H1 (cell line): ENCODE measurements at regions not wholly inside any gene's neighbourhood (a gene's known extent, or its start where the extent isn't known, plus 50 kb on each side); places are given as distances from the start of the nearest gene placed in this dataset.

ENCODE experiments used
- CTCF ChIA-PET: fragments of 300-600 bp; sonication (Branson Sonifier 250); formaldehyde crosslinking; loops from one replicate; lab custom pipeline; 2021; ENCODE audit not compliant: partially characterized antibody; lab: Charles Lee
- POLR2A ChIA-PET: fragments of 300-600 bp; sonication (Branson Sonifier 250); formaldehyde crosslinking; loops from one replicate; lab custom pipeline; 2021; ENCODE audit warnings: inconsistent platforms; ENCODE audit not compliant: partially characterized antibody; lab: Charles Lee
- DNase-seq, 2 experiments: peaks; one replicate each; pipeline versions ENCODE4 v3.0.0 to v3.0.0-alpha.2; 2010 to 2022; ENCODE audit warnings: low spot score in 2 of 2, low read depth in 1 of 2, mixed read lengths in 1 of 2
- FAIRE-seq: peaks from 2 replicates; lab custom pipeline; 2011; peaks lifted over from hg19 to GRCh38; lab: Jason Lieb, UNC
- H2AFZ ChIP-seq: 2 replicates; pipeline ENCODE4 v1.8.1; 2012; ENCODE audit warnings: low read length, inconsistent platforms
- H2AK5ac ChIP-seq: 2 replicates; pipeline ENCODE4 v1.6.1; 2013; ENCODE audit warnings: low read depth, low read length
- H2BK120ac ChIP-seq: replicated peaks from 2 replicates; pipeline ENCODE3; 2013; ENCODE audit warnings: low read depth, low read length, inconsistent platforms
- H2BK12ac ChIP-seq: 2 replicates; pipeline ENCODE4 v1.6.1; 2013; ENCODE audit warnings: low read depth, low read length
- H2BK15ac ChIP-seq: 2 replicates; pipeline ENCODE4 v1.6.1; 2013; ENCODE audit warnings: low read length
- H2BK20ac ChIP-seq: 2 replicates; pipeline ENCODE4 v1.6.1; 2013; ENCODE audit warnings: low read length
- H2BK5ac ChIP-seq: 2 replicates; pipeline ENCODE4 v1.6.1; 2013; ENCODE audit warnings: low read depth, low read length
- H3K14ac ChIP-seq: 2 replicates; pipeline ENCODE4 v1.6.1; 2013; ENCODE audit warnings: inconsistent platforms; ENCODE audit not compliant: insufficient read length
- H3K18ac ChIP-seq: 2 replicates; pipeline ENCODE4 v1.6.1; 2013; ENCODE audit warnings: low read length; ENCODE audit errors: extremely low read depth
- H3K23ac ChIP-seq: 2 replicates; pipeline ENCODE4 v1.6.1; 2013; ENCODE audit warnings: inconsistent platforms; ENCODE audit not compliant: insufficient read length
- H3K23me2 ChIP-seq: 2 replicates; pipeline ENCODE4 v1.6.1; 2013; ENCODE audit warnings: low read depth, low read length
- H3K27ac ChIP-seq: 2 replicates; pipeline ENCODE4 v1.6.1; 2011; ENCODE audit warnings: low read depth, low read length, inconsistent platforms
- H3K27me3 ChIP-seq, 4 experiments: replicated peaks in 1 of 4; 1 replicate in 1 of 4; 2 replicates in 3 of 4; pipeline versions ENCODE4 v1.6.1 to v1.8.1; 2011 to 2013; ENCODE audit warnings: low read length in 3 of 4, mild to moderate bottlenecking in 3 of 4, inconsistent platforms in 2 of 4, mixed read lengths in 2 of 4, moderate library complexity in 1 of 4; ENCODE audit not compliant: control insufficient read depth in 3 of 4, insufficient read depth in 3 of 4; ENCODE audit errors: extremely low read depth in 1 of 4
- H3K36me3 ChIP-seq, 4 experiments: 2 replicates each; pipeline versions ENCODE4 v1.6.1 to v1.8.1; 2011 to 2013; ENCODE audit warnings: mild to moderate bottlenecking in 4 of 4, low read length in 3 of 4, moderate library complexity in 2 of 4, control low read depth in 1 of 4, inconsistent platforms in 1 of 4; ENCODE audit not compliant: insufficient read depth in 4 of 4, control insufficient read depth in 2 of 4
- H3K4ac ChIP-seq: replicated peaks from 2 replicates; pipeline ENCODE3; 2013; ENCODE audit warnings: low read length, low read depth, mixed read lengths, inconsistent platforms; ENCODE audit not compliant: insufficient read length
- H3K4me1 ChIP-seq, 4 experiments: replicated peaks in 1 of 4; 1 replicate in 1 of 4; 2 replicates in 3 of 4; pipeline versions ENCODE4 v1.6.1 to v1.8.1; 2011 to 2013; ENCODE audit warnings: low read length in 3 of 4, inconsistent platforms in 2 of 4, mixed read lengths in 1 of 4; ENCODE audit not compliant: insufficient read depth in 4 of 4, control insufficient read depth in 3 of 4
- H3K4me2 ChIP-seq, 2 experiments: 2 replicates each; pipeline versions ENCODE4 v1.6.1 to v1.8.1; 2011 to 2013; ENCODE audit warnings: low read depth in 2 of 2, low read length in 2 of 2, control low read depth in 1 of 2, inconsistent platforms in 1 of 2, mild to moderate bottlenecking in 1 of 2; ENCODE audit not compliant: insufficient read depth in 1 of 2
- H3K4me3 ChIP-seq, 4 experiments: fragments of 200-600, 300-600 bp in 1 of 4; sonication (generic), shearing (Covaris generic), sonication (Bioruptor Twin) in 1 of 4; 2 replicates each; pipeline versions ENCODE4 v1.5.1 to v1.8.1; 2011 to 2016; ENCODE audit warnings: low read length in 4 of 4, low read depth in 3 of 4, control low read depth in 2 of 4, inconsistent platforms in 2 of 4, mild to moderate bottlenecking in 2 of 4, mixed read lengths in 1 of 4, moderate library complexity in 1 of 4; ENCODE audit not compliant: insufficient read depth in 2 of 4; ENCODE audit errors: extremely low read depth in 1 of 4
- H3K56ac ChIP-seq: replicated peaks from 2 replicates; pipeline ENCODE3; 2013; ENCODE audit warnings: low read depth, mild to moderate bottlenecking, mixed read lengths, low read length, inconsistent platforms; ENCODE audit not compliant: insufficient read length
- H3K79me1 ChIP-seq: 2 replicates; pipeline ENCODE4 v1.6.1; 2013; ENCODE audit warnings: low read depth, low read length, control low read depth
- H3K79me2 ChIP-seq, 2 experiments: 2 replicates each; pipeline versions ENCODE4 v1.6.1 to v1.8.1; 2012 to 2013; ENCODE audit warnings: low read length in 2 of 2, mild to moderate bottlenecking in 2 of 2, inconsistent platforms in 1 of 2; ENCODE audit not compliant: insufficient read depth in 2 of 2, control insufficient read depth in 1 of 2
- H3K9ac ChIP-seq, 4 experiments: replicated peaks in 1 of 4; 1 replicate in 1 of 4; 2 replicates in 3 of 4; pipeline versions ENCODE4 v1.6.1 to v1.8.1; 2011 to 2013; ENCODE audit warnings: low read depth in 3 of 4, low read length in 3 of 4, control low read depth in 2 of 4, mild to moderate bottlenecking in 2 of 4, moderate library complexity in 2 of 4, inconsistent platforms in 1 of 4; ENCODE audit errors: extremely low read depth in 1 of 4
- H3K9me3 ChIP-seq, 2 experiments: 2 replicates each; pipeline versions ENCODE4 v1.6.1 to v1.8.1; 2012 to 2013; ENCODE audit warnings: mild to moderate bottlenecking in 2 of 2, moderate library complexity in 2 of 2, control low read depth in 1 of 2, inconsistent platforms in 1 of 2, low read depth in 1 of 2, low read length in 1 of 2, mixed read lengths in 1 of 2; ENCODE audit not compliant: insufficient read depth in 2 of 2
- H4K20me1 ChIP-seq, 2 experiments: replicated peaks in 1 of 2; 2 replicates each; pipeline versions ENCODE3 to v1.8.1; 2011 to 2013; ENCODE audit warnings: inconsistent platforms in 2 of 2, low read length in 2 of 2, mild to moderate bottlenecking in 1 of 2; ENCODE audit not compliant: insufficient read depth in 2 of 2, control insufficient read depth in 1 of 2
- H4K5ac ChIP-seq: 2 replicates; pipeline ENCODE4 v1.6.1; 2013; ENCODE audit warnings: low read length, low read depth, mixed read lengths, inconsistent platforms; ENCODE audit not compliant: insufficient read length
- H4K8ac ChIP-seq: 2 replicates; pipeline ENCODE4 v1.8.0; 2013; ENCODE audit warnings: mild to moderate bottlenecking, moderate library complexity, low read length, inconsistent platforms; ENCODE audit not compliant: insufficient read depth; ENCODE audit errors: extremely low read depth
- H4K91ac ChIP-seq: replicated peaks from 2 replicates; pipeline ENCODE3; 2013; ENCODE audit warnings: low read length, mixed read lengths, inconsistent platforms; ENCODE audit not compliant: insufficient read length
- ATF3 ChIP-seq: IDR thresholded peaks from 2 replicates; pipeline ENCODE4 v1.6.1; 2011; ENCODE audit warnings: low read depth, mild to moderate bottlenecking, low read length; ENCODE audit not compliant: insufficient read depth
- BCL11A ChIP-seq, 2 experiments: IDR thresholded peaks; one replicate each; pipeline ENCODE4 v1.6.1; 2011; ENCODE audit warnings: low read depth in 2 of 2, low read length in 2 of 2, mild to moderate bottlenecking in 2 of 2
- BRCA1 ChIP-seq: IDR thresholded peaks from 2 replicates; pipeline ENCODE4 v1.6.1; 2012; ENCODE audit warnings: low read depth, low read length, improper control_type of control experiment
- CBX5 ChIP-seq: fragments of 300-800, 300-1000 bp; sonication (generic); IDR thresholded peaks from 2 replicates; pipeline ENCODE4 v1.7.1; 2016; ENCODE audit warnings: antibody characterized with exemption, low read length, low read depth
- EGR1 ChIP-seq: IDR thresholded peaks from 2 replicates; pipeline ENCODE4 v1.6.1; 2011; ENCODE audit warnings: low read depth, low read length, borderline replicate concordance
- KDM5A ChIP-seq: fragments of 200-600 bp; IDR thresholded peaks from 2 replicates; pipeline ENCODE4 v1.7.1; 2012; ENCODE audit warnings: mild to moderate bottlenecking, low read length, inconsistent platforms, mixed read lengths
- NANOG ChIP-seq: IDR thresholded peaks from 2 replicates; pipeline ENCODE4 v1.6.1; 2011; ENCODE audit warnings: low read length, low read depth, mild to moderate bottlenecking, inconsistent platforms; ENCODE audit not compliant: insufficient read depth, poor library complexity, severe bottlenecking
- POLR2A ChIP-seq, 2 experiments: IDR thresholded peaks; 1 replicate in 1 of 2; 2 replicates in 1 of 2; pipeline ENCODE4 v1.6.1; 2011; ENCODE audit warnings: low read depth in 2 of 2, low read length in 2 of 2, mild to moderate bottlenecking in 2 of 2; ENCODE audit errors: control extremely low read depth in 1 of 2
- SIRT6 ChIP-seq: IDR thresholded peaks from one replicate; pipeline ENCODE4 v1.7.1; 2012; ENCODE audit warnings: low read length, inconsistent platforms
- YY1 ChIP-seq: IDR thresholded peaks from 2 replicates; pipeline ENCODE4 v1.6.1; 2011; ENCODE audit warnings: low read depth, mild to moderate bottlenecking, low read length
- ZNF274 ChIP-seq: IDR thresholded peaks from 2 replicates; pipeline ENCODE4 v1.7.0; 2012; ENCODE audit warnings: low read length, borderline replicate concordance; ENCODE audit errors: extremely low read depth
- WGBS, 2 experiments: shearing (Covaris generic) in 1 of 2; methylation state at CpG; one replicate each; pipeline versions ENCODE4 v1.1.6 to v1.1.7; 2013 to 2015; ENCODE audit warnings: low lambda C conversion rate in 2 of 2, mixed read lengths in 2 of 2, inconsistent platforms in 1 of 2, low coverage in 1 of 2, missing lambda C conversion rate in 1 of 2; ENCODE audit not compliant: insufficient replicate concordance in 2 of 2, insufficient coverage in 1 of 2, insufficient read length in 1 of 2; ENCODE audit errors: extremely low coverage in 1 of 2, missing lambda C conversion rate in 1 of 2; 5-methylcytosine and 5-hydroxymethylcytosine counted together

DNA sequence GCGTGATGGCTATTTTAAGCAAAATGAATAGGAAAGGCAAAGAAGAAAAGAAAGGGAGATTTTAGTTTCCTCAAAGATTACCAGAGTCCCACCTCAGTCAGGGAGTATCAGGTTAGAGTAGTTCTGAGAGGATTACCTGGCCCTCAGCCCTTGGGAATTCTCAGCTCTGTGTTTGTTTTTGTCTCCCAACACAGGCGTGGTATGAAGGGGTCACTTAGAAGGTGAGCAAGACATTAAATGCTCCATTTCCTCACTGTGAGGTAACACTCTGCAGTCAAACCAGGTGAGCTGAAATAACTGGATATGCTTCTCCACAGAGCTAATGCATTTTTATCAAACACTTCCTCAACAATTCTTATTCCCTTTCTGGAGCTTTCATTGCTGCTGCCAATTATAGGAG lies 232.2 kb downstream of the IKZF2 start:
- no peaks in the 10 kb centered on the region for H3K9me3 ChIP-seq
- no peaks in the 10 kb centered on the region for H3K23me2 ChIP-seq
- no peaks in the 10 kb centered on the region for H3K79me2 ChIP-seq
- FAIRE-seq (no peak), DNase-seq (no peak)
- no peak overlapping the region for H2AFZ ChIP-seq
- no peak overlapping the region for H3K23ac ChIP-seq
- no peak overlapping the region for H2BK20ac ChIP-seq
- no peak overlapping the region for H2BK120ac ChIP-seq
- H2BK15ac ChIP-seq, result no peak overlapping the region
- H3K4ac ChIP-seq, result no peak overlapping the region
- no peak overlapping the region for H2BK5ac ChIP-seq
- no peak overlapping the region for H3K27ac ChIP-seq
- H3K4me1 ChIP-seq, result peaks cover 3 to 20% (median 6%) of the 10 kb centered on the region in 4 experiments; a peak in 5 of 7 replicates
- H3K4me3 ChIP-seq, result no peak overlapping the region
- H3K79me1 ChIP-seq, result no peaks in the 10 kb centered on the region
- H4K20me1 ChIP-seq, result no peaks in the 10 kb centered on the region
- CTCF ChIA-PET, result interaction anchor here (0.5 to 1.2 kb wide), 2 partner anchors 11 to 226 kb away, joined by 3 to 6 read pairs; no protein-coding TSS in a partner anchor
- TF ChIP-seq NANOG, result no peak
- TF ChIP-seq KDM5A, result no peak
- TF ChIP-seq ZNF274, result no peak
- no peak for TF ChIP-seq SIRT6
- no peak for TF ChIP-seq BRCA1
- TF ChIP-seq YY1, result no peak
- TF ChIP-seq ATF3, result no peak
- no peak for TF ChIP-seq POLR2A (IDR thresholded peaks at IDR 0.05; ENCODE audit: control extremely low read depth in 1 of 2, low read depth in 2 of 2, low read length in 2 of 2)
- TF ChIP-seq EGR1, result no peak
- no peak for TF ChIP-seq CBX5
- no peak for TF ChIP-seq BCL11A (IDR thresholded peaks at IDR 0.05; ENCODE audit: low read depth in 2 of 2, low read length in 2 of 2)
- H3K56ac ChIP-seq, result no peak overlapping the region
- H3K27me3 ChIP-seq, result no peaks in the 10 kb centered on the region
- no peaks in the 10 kb centered on the region for H3K36me3 ChIP-seq
- H4K8ac ChIP-seq, result no peak overlapping the region
- H2AK5ac ChIP-seq, result no peak overlapping the region
- H3K18ac ChIP-seq, result no peak overlapping the region
- no peak overlapping the region for H3K9ac ChIP-seq
- H3K14ac ChIP-seq, result no peak overlapping the region
- H2BK12ac ChIP-seq, result no peak overlapping the region
- 79% methylated on average over 2 of the region's 2 CpGs; no CpG with 5 or more reads in 1 of the 2 experiments for WGBS, 2 experiments
- H3K4me2 ChIP-seq, result no peak overlapping the region
- H4K91ac ChIP-seq, result no peak overlapping the region
- POLR2A ChIA-PET, result no interaction called here
- H4K5ac ChIP-seq, result no peak overlapping the region
